ENCODE measurements at regions not wholly inside any gene's neighbourhood (a gene's known extent, or its start where the extent isn't known, plus 50 kb on each side); places are given as distances from the start of the nearest gene placed in this dataset.

DNA sequence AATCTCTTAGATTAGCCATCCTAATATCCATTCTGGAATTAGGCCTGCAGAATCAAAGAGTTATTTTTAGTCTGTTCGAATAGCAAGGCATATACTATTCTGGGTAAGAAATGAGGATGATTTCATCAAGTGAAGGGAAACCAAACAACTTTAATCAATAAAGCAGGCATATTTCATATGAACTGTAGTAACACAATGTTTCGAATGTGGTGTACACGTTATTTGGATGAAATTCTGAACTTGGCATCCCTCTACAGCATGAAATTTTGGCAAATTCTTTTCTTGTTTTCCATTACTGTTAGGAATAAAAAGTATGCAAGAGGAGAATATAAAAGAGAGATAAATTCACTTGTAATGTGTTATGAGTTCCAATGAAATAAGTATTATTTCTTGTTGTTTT, 1233.3 kb upstream of the SEL1L start:
- no peaks in the 10 kb centered on the region for H3K4me1 ChIP-seq (ENCODE audit: insufficient read depth, low read length, severe bottlenecking)
- H3K27ac ChIP-seq (ENCODE audit: low read depth, low read length, poor library complexity, severe bottlenecking), result no peak overlapping the region
- H4K20me1 ChIP-seq (ENCODE audit: insufficient read depth, low read length), result no peaks in the 10 kb centered on the region
- no peaks in the 10 kb centered on the region for H3K36me3 ChIP-seq (ENCODE audit: insufficient read depth, low read length)
- no peak overlapping the region for H3K4me2 ChIP-seq (ENCODE audit: low read length)
- no peaks in the 10 kb centered on the region for H3K27me3 ChIP-seq (ENCODE audit: insufficient read depth, low read length)
- H3F3A ChIP-seq (ENCODE audit: insufficient read depth, low read length), result no peaks in the 10 kb centered on the region
- no peak overlapping the region for H3K9ac ChIP-seq (ENCODE audit: low read length)
- no peak overlapping the region for H2AFZ ChIP-seq (ENCODE audit: low read length)
- H3K4me3 ChIP-seq (ENCODE audit: low read depth, low read length, poor library complexity, severe bottlenecking), result no peak overlapping the region
- no peaks in the 10 kb centered on the region for H3K9me2 ChIP-seq (ENCODE audit: low read depth, low read length)
- TF ChIP-seq EZH2 (IDR thresholded peaks at IDR 0.05; ENCODE audit: borderline replicate concordance, low read length), result no peak
- TF ChIP-seq CTCF (IDR thresholded peaks at IDR 0.05; ENCODE audit: low read length), result no peak
- H3K79me2 ChIP-seq (ENCODE audit: insufficient read depth, low read length), result no peaks in the 10 kb centered on the region
- H3K9me3 ChIP-seq (ENCODE audit: low read length), result no peaks in the 10 kb centered on the region

GRCh38 chr14:82776958-82777357, 1243.3 kb upstream of the SEL1L start:
- Histone ChIP-seq H3F3A (ENCODE audit: insufficient read depth, low read length) (no peaks in the 10 kb centered on the region), H3K4me3 (ENCODE audit: low read depth, low read length, poor library complexity, severe bottlenecking) (no peak overlapping the region), H3K27me3 (ENCODE audit: insufficient read depth, low read length) (no peaks in the 10 kb centered on the region), H3K4me1 (ENCODE audit: insufficient read depth, low read length, severe bottlenecking) (no peaks in the 10 kb centered on the region), H2AFZ (ENCODE audit: low read length) (no peak overlapping the region), H3K4me2 (ENCODE audit: low read length) (no peak overlapping the region), H3K9ac (ENCODE audit: low read length) (no peak overlapping the region), H3K9me3 (ENCODE audit: low read length) (no peaks in the 10 kb centered on the region), H3K9me2 (ENCODE audit: low read depth, low read length) (no peaks in the 10 kb centered on the region), H3K27ac (ENCODE audit: low read depth, low read length, poor library complexity, severe bottlenecking) (no peak overlapping the region), H4K20me1 (ENCODE audit: insufficient read depth, low read length) (no peaks in the 10 kb centered on the region), H3K36me3 (ENCODE audit: insufficient read depth, low read length) (no peaks in the 10 kb centered on the region), H3K79me2 (ENCODE audit: insufficient read depth, low read length) (no peaks in the 10 kb centered on the region)
- TF ChIP-seq EZH2 (IDR thresholded peaks at IDR 0.05; ENCODE audit: borderline replicate concordance, low read length), result no peak

- Histone ChIP-seq H3K4me2 (ENCODE audit: low read length) (no peak overlapping the region), H3K4me3 (ENCODE audit: low read depth, low read length, poor library complexity, severe bottlenecking) (no peak overlapping the region), H4K20me1 (ENCODE audit: insufficient read depth, low read length) (no peaks in the 10 kb centered on the region), H3K4me1 (ENCODE audit: insufficient read depth, low read length, severe bottlenecking) (no peaks in the 10 kb centered on the region), H3K9me2 (ENCODE audit: low read depth, low read length) (no peaks in the 10 kb centered on the region), H2AFZ (ENCODE audit: low read length) (no peak overlapping the region), H3K36me3 (ENCODE audit: insufficient read depth, low read length) (no peaks in the 10 kb centered on the region), H3K27ac (ENCODE audit: low read depth, low read length, poor library complexity, severe bottlenecking) (no peak overlapping the region), H3K9ac (ENCODE audit: low read length) (no peak overlapping the region), H3F3A (ENCODE audit: insufficient read depth, low read length) (no peaks in the 10 kb centered on the region), H3K27me3 (ENCODE audit: insufficient read depth, low read length) (no peaks in the 10 kb centered on the region), H3K9me3 (ENCODE audit: low read length) (no peaks in the 10 kb centered on the region), H3K79me2 (ENCODE audit: insufficient read depth, low read length) (no peaks in the 10 kb centered on the region)
- TF ChIP-seq EZH2 (IDR thresholded peaks at IDR 0.05; ENCODE audit: borderline replicate concordance, low read length), result no peak
- TF ChIP-seq CTCF (IDR thresholded peaks at IDR 0.05; ENCODE audit: low read length), result no peak
Observed at GRCh38 chr14:82778008-82778590, 1244.4 kb upstream of the SEL1L start.

DNA sequence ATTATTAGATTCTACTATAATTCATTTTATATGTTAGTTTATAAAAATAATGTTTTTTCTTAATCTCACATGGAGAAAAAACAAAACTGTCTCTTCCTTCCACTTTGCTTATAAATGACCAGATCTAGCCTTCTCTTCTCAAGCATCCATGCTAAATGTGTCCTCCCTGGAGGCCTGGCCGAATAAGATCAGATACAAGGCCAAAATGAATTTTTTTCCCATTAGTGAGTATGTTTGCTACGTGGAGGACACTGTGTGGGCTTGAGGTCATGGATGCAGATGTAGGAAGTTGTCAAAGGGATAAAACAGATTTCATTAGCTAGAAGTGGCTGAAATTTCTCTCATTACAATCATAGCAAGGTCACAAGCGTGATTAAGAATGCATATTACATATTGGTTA, 1244.9 kb upstream of the SEL1L start:
- H4K20me1 ChIP-seq (ENCODE audit: insufficient read depth, low read length), result no peaks in the 10 kb centered on the region
- H3K4me1 ChIP-seq (ENCODE audit: insufficient read depth, low read length, severe bottlenecking), result no peaks in the 10 kb centered on the region
- no peak overlapping the region for H3K4me3 ChIP-seq (ENCODE audit: low read depth, low read length, poor library complexity, severe bottlenecking)
- H3K9me3 ChIP-seq (ENCODE audit: low read length), result no peaks in the 10 kb centered on the region
- no peaks in the 10 kb centered on the region for H3K36me3 ChIP-seq (ENCODE audit: insufficient read depth, low read length)
- H3K9me2 ChIP-seq (ENCODE audit: low read depth, low read length), result no peaks in the 10 kb centered on the region
- no peak for TF ChIP-seq CTCF (IDR thresholded peaks at IDR 0.05; ENCODE audit: low read length)
- TF ChIP-seq EZH2 (IDR thresholded peaks at IDR 0.05; ENCODE audit: borderline replicate concordance, low read length), result no peak
- no peak overlapping the region for H3K4me2 ChIP-seq (ENCODE audit: low read length)
- no peaks in the 10 kb centered on the region for H3K79me2 ChIP-seq (ENCODE audit: insufficient read depth, low read length)
- H3F3A ChIP-seq (ENCODE audit: insufficient read depth, low read length), result no peaks in the 10 kb centered on the region
- H3K27me3 ChIP-seq (ENCODE audit: insufficient read depth, low read length), result no peaks in the 10 kb centered on the region
- H2AFZ ChIP-seq (ENCODE audit: low read length), result no peak overlapping the region
- no peak overlapping the region for H3K27ac ChIP-seq (ENCODE audit: low read depth, low read length, poor library complexity, severe bottlenecking)
- H3K9ac ChIP-seq (ENCODE audit: low read length), result no peak overlapping the region
